ENCODE measurements at regions not wholly inside any gene's neighbourhood (a gene's known extent, or its start where the extent isn't known, plus 50 kb on each side); places are given as distances from the start of the nearest gene placed in this dataset.

DNA sequence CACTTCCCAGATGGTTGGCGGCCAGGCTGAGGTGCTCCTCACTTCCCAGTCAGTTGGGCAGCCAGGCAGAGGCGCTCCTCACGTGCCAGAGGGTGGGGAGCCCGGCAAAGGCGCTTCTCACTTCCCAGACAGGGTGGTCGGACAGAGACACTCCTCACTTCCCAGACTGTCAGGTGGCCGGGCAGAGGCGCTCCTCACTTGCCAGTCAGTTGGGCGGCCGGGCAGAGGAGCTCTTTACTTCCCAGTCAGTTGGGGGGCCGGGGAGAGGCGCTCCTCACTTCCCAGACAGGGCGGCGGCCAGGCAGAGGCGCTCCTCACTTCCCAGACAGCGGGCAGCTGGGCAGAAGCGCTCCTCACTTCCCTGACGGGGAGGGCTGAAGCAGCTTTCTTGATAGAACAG lies 143.0 kb upstream of the ARID2 start:
- no peak for DNase-seq
- TF ChIP-seq, protein P1, sequence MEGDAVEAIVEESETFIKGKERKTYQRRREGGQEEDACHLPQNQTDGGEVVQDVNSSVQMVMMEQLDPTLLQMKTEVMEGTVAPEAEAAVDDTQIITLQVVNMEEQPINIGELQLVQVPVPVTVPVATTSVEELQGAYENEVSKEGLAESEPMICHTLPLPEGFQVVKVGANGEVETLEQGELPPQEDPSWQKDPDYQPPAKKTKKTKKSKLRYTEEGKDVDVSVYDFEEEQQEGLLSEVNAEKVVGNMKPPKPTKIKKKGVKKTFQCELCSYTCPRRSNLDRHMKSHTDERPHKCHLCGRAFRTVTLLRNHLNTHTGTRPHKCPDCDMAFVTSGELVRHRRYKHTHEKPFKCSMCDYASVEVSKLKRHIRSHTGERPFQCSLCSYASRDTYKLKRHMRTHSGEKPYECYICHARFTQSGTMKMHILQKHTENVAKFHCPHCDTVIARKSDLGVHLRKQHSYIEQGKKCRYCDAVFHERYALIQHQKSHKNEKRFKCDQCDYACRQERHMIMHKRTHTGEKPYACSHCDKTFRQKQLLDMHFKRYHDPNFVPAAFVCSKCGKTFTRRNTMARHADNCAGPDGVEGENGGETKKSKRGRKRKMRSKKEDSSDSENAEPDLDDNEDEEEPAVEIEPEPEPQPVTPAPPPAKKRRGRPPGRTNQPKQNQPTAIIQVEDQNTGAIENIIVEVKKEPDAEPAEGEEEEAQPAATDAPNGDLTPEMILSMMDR (IDR thresholded peaks at IDR 0.05; ENCODE audit: control extremely low read depth, extremely low read depth), result no peak

DNA sequence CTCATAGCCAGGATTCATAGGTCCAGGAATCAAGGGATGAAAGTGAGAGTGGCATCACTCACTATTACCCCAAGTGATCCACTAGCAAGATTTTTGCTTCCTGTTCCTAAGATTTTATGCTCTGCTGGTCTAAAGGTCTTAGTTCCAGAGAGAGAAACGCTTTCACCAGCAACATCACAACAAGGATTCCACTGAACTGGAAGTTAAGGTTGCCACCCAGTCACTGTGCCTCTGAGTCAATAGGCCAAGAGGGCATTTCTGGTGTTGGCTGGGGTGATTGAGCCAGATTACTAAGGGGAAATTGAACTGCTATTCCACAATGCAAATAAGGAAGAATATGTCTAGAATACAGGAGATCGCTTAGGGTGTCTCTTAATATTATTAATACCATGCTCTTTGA lies 142.5 kb upstream of the ARID2 start:
- H3K9me3 ChIP-seq (ENCODE audit: control insufficient read depth in 4 of 4, insufficient read depth in 3 of 4, low read length in 3 of 4), result peaks cover 0 to 7% (median 0%) of the 10 kb centered on the region in 4 donors
- WGBS, 2 donors, result 93 to 97% methylated on average over 2 of the region's 2 CpGs
- H3K9ac ChIP-seq (ENCODE audit: insufficient read depth in 1 of 2, low read length in 2 of 2), result no peak overlapping the region
- no peak overlapping the region for H3K27ac ChIP-seq (ENCODE audit: low read depth in 1 of 2, low read length in 1 of 2)
- no peak overlapping the region for H3K4me3 ChIP-seq
- H3K4me1 ChIP-seq (ENCODE audit: control insufficient read depth in 5 of 5, insufficient read depth in 5 of 5, low read length in 5 of 5), result peaks cover 0 to 7% (median 0%) of the 10 kb centered on the region in 5 donors
- H3K27me3 ChIP-seq (ENCODE audit: control insufficient read depth in 3 of 3, insufficient read depth in 3 of 3, low read length in 2 of 3), result no peaks in the 10 kb centered on the region
- no peaks in the 10 kb centered on the region for H3K36me3 ChIP-seq (ENCODE audit: control insufficient read depth in 4 of 4, insufficient read depth in 4 of 4, low read length in 4 of 4)
- ATAC-seq (ENCODE audit: insufficient read depth, low FRiP score), result no peak
- no peak for DNase-seq
- TF ChIP-seq, protein P1 (IDR thresholded peaks at IDR 0.05; ENCODE audit: control extremely low read depth, extremely low read depth), result no peak

More for the DNA sequence above, 143.0 kb upstream of the ARID2 start:
- peaks cover 0 to 7% (median 0%) of the 10 kb centered on the region in 4 donors for H3K9me3 ChIP-seq (ENCODE audit: control insufficient read depth in 4 of 4, insufficient read depth in 3 of 4, low read length in 3 of 4)
- WGBS, 2 donors, result 95 to 96% methylated on average over 17 to 18 of the region's 18 CpGs
- ATAC-seq (ENCODE audit: insufficient read depth, low FRiP score), result no peak
- H3K4me3 ChIP-seq, result no peak overlapping the region
- no peaks in the 10 kb centered on the region for H3K27me3 ChIP-seq (ENCODE audit: control insufficient read depth in 3 of 3, insufficient read depth in 3 of 3, low read length in 2 of 3)
- no peak overlapping the region for H3K9ac ChIP-seq (ENCODE audit: insufficient read depth in 1 of 2, low read length in 2 of 2)
- H3K36me3 ChIP-seq (ENCODE audit: control insufficient read depth in 4 of 4, insufficient read depth in 4 of 4, low read length in 4 of 4), result no peaks in the 10 kb centered on the region
- H3K27ac ChIP-seq (ENCODE audit: low read depth in 1 of 2, low read length in 1 of 2), result no peak overlapping the region
- peaks cover 0 to 7% (median 0%) of the 10 kb centered on the region in 5 donors for H3K4me1 ChIP-seq (ENCODE audit: control insufficient read depth in 5 of 5, insufficient read depth in 5 of 5, low read length in 5 of 5)

DNA sequence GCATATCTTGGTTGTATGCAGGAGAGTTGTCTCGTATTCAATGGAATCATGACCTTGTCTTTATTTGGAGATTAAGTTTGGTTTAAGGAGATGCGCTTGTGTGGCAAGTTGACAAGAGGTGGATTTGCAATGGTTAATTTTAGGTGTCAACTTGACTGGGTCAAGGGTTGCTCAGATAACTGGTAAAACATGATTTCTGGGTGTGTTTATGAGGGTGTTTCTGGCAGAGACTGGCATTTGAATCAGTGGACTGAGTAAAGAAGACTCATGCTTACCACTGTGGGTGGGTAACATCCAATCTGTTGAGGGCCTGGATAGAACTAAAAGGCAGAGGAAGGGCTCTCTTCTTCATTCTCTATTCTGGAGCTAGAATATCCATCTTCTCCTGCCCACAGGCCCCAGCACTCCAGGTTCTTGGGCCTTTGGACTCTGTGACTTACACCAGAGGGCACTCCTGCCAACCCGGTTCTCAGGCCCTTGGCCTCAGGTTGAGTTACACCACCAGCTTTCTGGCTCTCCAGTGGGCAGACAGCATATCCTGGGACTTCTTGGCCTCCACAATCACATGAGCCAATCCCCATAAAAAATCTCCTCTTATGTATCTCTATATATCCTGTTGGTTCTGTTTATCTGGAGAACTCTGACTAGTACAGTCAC lies 141.5 kb upstream of the ARID2 start:
- TF ChIP-seq, protein P1 (IDR thresholded peaks at IDR 0.05; ENCODE audit: control extremely low read depth, extremely low read depth), result no peak
- no peak for DNase-seq
- H3K27me3 ChIP-seq (ENCODE audit: control insufficient read depth in 3 of 3, insufficient read depth in 3 of 3, low read length in 2 of 3), result no peaks in the 10 kb centered on the region
- H3K4me1 ChIP-seq (ENCODE audit: control insufficient read depth in 5 of 5, insufficient read depth in 5 of 5, low read length in 5 of 5), result peaks cover 0 to 5% (median 0%) of the 10 kb centered on the region in 5 donors
- H3K9ac ChIP-seq (ENCODE audit: insufficient read depth in 1 of 2, low read length in 2 of 2), result no peak overlapping the region
- ATAC-seq (ENCODE audit: insufficient read depth, low FRiP score), result no peak
- 89 to 97% methylated on average over 3 of the region's 3 CpGs for WGBS, 2 donors
- H3K4me3 ChIP-seq, result no peak overlapping the region
- H3K27ac ChIP-seq (ENCODE audit: low read depth in 1 of 2, low read length in 1 of 2), result no peak overlapping the region
- peaks cover 0 to 7% (median 0%) of the 10 kb centered on the region in 4 donors for H3K9me3 ChIP-seq (ENCODE audit: control insufficient read depth in 4 of 4, insufficient read depth in 3 of 4, low read length in 3 of 4)
- no peaks in the 10 kb centered on the region for H3K36me3 ChIP-seq (ENCODE audit: control insufficient read depth in 4 of 4, insufficient read depth in 4 of 4, low read length in 4 of 4)

DNA sequence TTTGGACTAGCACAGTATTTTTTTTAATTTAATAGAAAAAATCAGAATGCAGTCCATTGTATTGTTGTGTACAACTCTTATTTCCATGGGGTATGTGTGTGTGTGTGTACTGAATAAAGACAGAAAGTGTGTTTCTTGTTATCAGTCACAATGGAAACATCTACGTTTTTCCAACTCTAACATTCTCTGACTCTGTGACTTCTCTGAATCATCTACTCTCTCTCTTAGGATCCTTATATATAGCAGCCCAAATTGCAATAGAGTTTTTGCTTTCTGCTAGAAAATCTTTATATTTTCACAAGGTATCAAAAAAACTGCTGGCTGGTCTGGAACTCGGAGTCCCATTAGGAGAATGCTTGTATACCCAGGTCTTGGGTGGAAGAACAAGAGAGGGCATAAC lies 138.9 kb upstream of the ARID2 start:
- no peaks in the 10 kb centered on the region for H3K4me1 ChIP-seq (ENCODE audit: control insufficient read depth in 5 of 5, insufficient read depth in 5 of 5, low read length in 5 of 5)
- no peak overlapping the region for H3K27ac ChIP-seq (ENCODE audit: low read depth in 1 of 2, low read length in 1 of 2)
- H3K27me3 ChIP-seq (ENCODE audit: control insufficient read depth in 3 of 3, insufficient read depth in 3 of 3, low read length in 2 of 3), result no peaks in the 10 kb centered on the region
- H3K9me3 ChIP-seq (ENCODE audit: control insufficient read depth in 4 of 4, insufficient read depth in 3 of 4, low read length in 3 of 4), result peaks cover 0 to 7% (median 0%) of the 10 kb centered on the region in 4 donors
- H3K36me3 ChIP-seq (ENCODE audit: control insufficient read depth in 4 of 4, insufficient read depth in 4 of 4, low read length in 4 of 4), result no peaks in the 10 kb centered on the region
- H3K9ac ChIP-seq (ENCODE audit: insufficient read depth in 1 of 2, low read length in 2 of 2), result no peak overlapping the region
- TF ChIP-seq, protein P1 (IDR thresholded peaks at IDR 0.05; ENCODE audit: control extremely low read depth, extremely low read depth), result no peak
- DNase-seq (no peak), ATAC-seq (ENCODE audit: insufficient read depth, low FRiP score) (no peak)
- no peak overlapping the region for H3K4me3 ChIP-seq
- 83 to 89% methylated on average over 2 of the region's 2 CpGs for WGBS, 2 donors
